Fibroblast of lung (primary cell): ENCODE measurements at regions not wholly inside any gene's neighbourhood (a gene's known extent, or its start where the extent isn't known, plus 50 kb on each side); places are given as distances from the start of the nearest gene placed in this dataset.

ENCODE experiments used
- CTCF ChIP-seq, 2 donors: IDR thresholded peaks in 1 of 2; conservative IDR thresholded peaks in 1 of 2; 1 replicate in 1 of 2; 2 replicates in 1 of 2; pipeline ENCODE4 v1.5.1; 2011 to 2012; ENCODE audit warnings: low read length in 2 of 2, control low read depth in 1 of 2, inconsistent platforms in 1 of 2, low read depth in 1 of 2, mild to moderate bottlenecking in 1 of 2
- EZH2 ChIP-seq: IDR thresholded peaks from 2 replicates; pipeline ENCODE4 v1.5.1; 2012; ENCODE audit warnings: low read length, control low read depth, mild to moderate bottlenecking; ENCODE audit errors: missing control alignments

- TF ChIP-seq CTCF (conservative IDR thresholded peaks at IDR 0.05 in 1 of 2, IDR thresholded peaks at IDR 0.05 in 1 of 2; ENCODE audit: low read depth in 1 of 2, low read length in 2 of 2) (no peak), EZH2 (no peak)
Observed at GRCh38 chr17:70956726-70957125, 787.4 kb downstream of the KCNJ2 start.
